PC-3 (cell line): ENCODE measurements at regions not wholly inside any gene's neighbourhood (a gene's known extent, or its start where the extent isn't known, plus 50 kb on each side); places are given as distances from the start of the nearest gene placed in this dataset.

Source experiments
- ATAC-seq: fragments of 200-7000 bp; cut with Tn5 transposase; 2 replicates; pipeline ENCODE4 v1.9.1; 2020; ENCODE audit warnings: mild to moderate bottlenecking, moderate library complexity
- BruUV-seq: library from RNA; stranded (reverse); fragments of 400-500 nt; replicated peaks from 2 replicates; lab custom pipeline; 2021; lab: Mats Ljungman, UMichigan
- CTCF ChIA-PET: fragments of 300-600 bp; sonication (Branson Sonifier 250); formaldehyde crosslinking; loops from one replicate; lab custom pipeline; 2022; ENCODE audit warnings: antibody characterized with exemption; lab: Charles Lee
- POLR2A ChIA-PET: fragments of 300-600 bp; sonication (Branson Sonifier 250); formaldehyde crosslinking; loops from one replicate; lab custom pipeline; 2022; ENCODE audit warnings: antibody characterized with exemption; ENCODE audit not compliant: unreplicated experiment; lab: Charles Lee
- DNase-seq: peaks from one replicate; pipeline ENCODE4 v3.0.0-alpha.2; 2015
- H2AFZ ChIP-seq: fragments of 300-600 bp; sonication (generic); 2 replicates; pipeline ENCODE4 v1.6.0; 2016; ENCODE audit warnings: antibody characterized with exemption, low read length
- H3F3A ChIP-seq: fragments of 300-600 bp; sonication (generic); one replicate; pipeline ENCODE4 v1.6.0; 2017; ENCODE audit warnings: antibody characterized with exemption, low read length, control low read depth, mild to moderate bottlenecking; ENCODE audit not compliant: unreplicated experiment
- H3K27ac ChIP-seq: fragments of 300-600 bp; sonication (generic); 2 replicates; pipeline ENCODE4 v1.5.1; 2016; ENCODE audit warnings: mild to moderate bottlenecking, low read length
- H3K27me3 ChIP-seq: fragments of 300-600 bp; sonication (generic); 2 replicates; pipeline ENCODE4 v1.6.1; 2016; ENCODE audit warnings: low read length, mixed read lengths
- H3K36me3 ChIP-seq: fragments of 300-600 bp; sonication (generic); 2 replicates; pipeline ENCODE4 v1.6.1; 2016; ENCODE audit warnings: low read depth, mixed run types, low read length, mixed read lengths
- H3K4me1 ChIP-seq: fragments of 300-600 bp; sonication (generic); 2 replicates; pipeline ENCODE4 v1.5.1; 2016; ENCODE audit warnings: low read length; ENCODE audit not compliant: insufficient read depth
- H3K4me2 ChIP-seq: fragments of 300-600 bp; sonication (generic); 2 replicates; pipeline ENCODE4 v1.6.0; 2016; ENCODE audit warnings: low read length
- H3K4me3 ChIP-seq: fragments of 300-600 bp; sonication (generic); 2 replicates; pipeline ENCODE4 v1.5.1; 2016; ENCODE audit warnings: mild to moderate bottlenecking, low read length, mixed read lengths
- H3K79me2 ChIP-seq: fragments of 300-600 bp; sonication (generic); 2 replicates; pipeline ENCODE4 v1.6.1; 2017; ENCODE audit warnings: low read length, mixed read lengths
- H3K9ac ChIP-seq: fragments of 300-600 bp; sonication (generic); 2 replicates; pipeline ENCODE4 v1.6.0; 2016; ENCODE audit warnings: mild to moderate bottlenecking, low read length
- H3K9me2 ChIP-seq: fragments of 300-600 bp; sonication (generic); replicated peaks from 2 replicates; pipeline ENCODE4 v1.6.1; 2016; ENCODE audit warnings: mixed run types, low read length, mixed read lengths
- H3K9me3 ChIP-seq: fragments of 300-600 bp; sonication (generic); 2 replicates; pipeline ENCODE4 v1.6.1; 2016; ENCODE audit warnings: low read length, mixed read lengths
- H4K20me1 ChIP-seq: fragments of 300-600 bp; sonication (generic); 2 replicates; pipeline ENCODE4 v1.6.1; 2016; ENCODE audit warnings: low read length, mixed read lengths
- CTCF ChIP-seq: fragments of 300-600 bp; sonication (generic); conservative IDR thresholded peaks from 2 replicates; pipeline ENCODE4 v1.5.1; 2017; ENCODE audit warnings: antibody characterized with exemption, low read depth, mild to moderate bottlenecking, low read length
- EZH2 ChIP-seq: fragments of 300-600 bp; sonication (generic); IDR thresholded peaks from one replicate; pipeline ENCODE4 v1.6.1; 2017; ENCODE audit warnings: antibody characterized with exemption, mild to moderate bottlenecking, low read length; ENCODE audit not compliant: unreplicated experiment
- EZH2phosphoT487 ChIP-seq: fragments of 300-600 bp; sonication (generic); IDR thresholded peaks from 2 replicates; pipeline ENCODE4 v1.6.1; 2018; ENCODE audit warnings: mild to moderate bottlenecking, antibody characterized with exemption, low read length, borderline replicate concordance
- intact Hi-C: fragments of 100-400 bp; cut with micrococcal nuclease; formaldehyde crosslinking; loops from 2 replicates; pipeline ENCODE4 v1.9.0; 2023

- Histone ChIP-seq H3K36me3 (no peaks in the 10 kb centered on the region), H2AFZ (no peak overlapping the region), H4K20me1 (no peaks in the 10 kb centered on the region), H3K27me3 (no peaks in the 10 kb centered on the region), H3K4me3 (no peak overlapping the region), H3K79me2 (no peaks in the 10 kb centered on the region), H3K9me3 (0 out of 2 replicates have a peak, but pooled peaks cover 4% of the 10 kb centered on the region), H3K4me2 (no peak overlapping the region), H3F3A (no peaks in the 10 kb centered on the region), H3K4me1 (no peaks in the 10 kb centered on the region), H3K9ac (no peak overlapping the region), H3K27ac (no peak overlapping the region), H3K9me2 (no peaks in the 10 kb centered on the region)
- no peak for ATAC-seq
- TF ChIP-seq CTCF (no peak), EZH2phosphoT487 (no peak), EZH2 (no peak)
- DNase-seq: no peak
- POLR2A ChIA-PET: no interaction called here
- intact Hi-C loops: no loop called here
- CTCF ChIA-PET: no interaction called here
- no TSS peak for BruUV-seq
Observed at GRCh38 chr1:79887059-79887458, 880.5 kb upstream of the ADGRL4 start.

- no TSS peak for BruUV-seq
- intact Hi-C loops: no loop called here
- H3K9ac ChIP-seq: no peak overlapping the region
- no peaks in the 10 kb centered on the region for H3K79me2 ChIP-seq
- no peak overlapping the region for H2AFZ ChIP-seq
- CTCF ChIA-PET: no interaction called here
- no peaks in the 10 kb centered on the region for H3F3A ChIP-seq
- TF ChIP-seq EZH2 (no peak), EZH2phosphoT487 (no peak), CTCF (no peak)
- no peak overlapping the region for H3K4me3 ChIP-seq
- H3K36me3 ChIP-seq: no peaks in the 10 kb centered on the region
- no peaks in the 10 kb centered on the region for H3K4me1 ChIP-seq
- H3K9me3 ChIP-seq: 0 out of 2 replicates have a peak, but pooled peaks cover 4% of the 10 kb centered on the region
- ATAC-seq (no peak), DNase-seq (no peak)
- H3K27ac ChIP-seq: no peak overlapping the region
- POLR2A ChIA-PET: no interaction called here
- H4K20me1 ChIP-seq: no peaks in the 10 kb centered on the region
- H3K27me3 ChIP-seq: no peaks in the 10 kb centered on the region
- no peak overlapping the region for H3K4me2 ChIP-seq
- no peaks in the 10 kb centered on the region for H3K9me2 ChIP-seq
Observed at GRCh38 chr1:79885101-79885500, 878.6 kb upstream of the ADGRL4 start.

GRCh38 chr1:79877086-79877485 lies 870.6 kb upstream of the ADGRL4 start:
- TF ChIP-seq EZH2phosphoT487 (no peak), EZH2 (no peak), CTCF (no peak)
- H3K4me3 ChIP-seq: no peak overlapping the region
- no peaks in the 10 kb centered on the region for H3K4me1 ChIP-seq
- H3K79me2 ChIP-seq: no peaks in the 10 kb centered on the region
- no peak for DNase-seq
- ATAC-seq: no peak
- no peak overlapping the region for H3K4me2 ChIP-seq
- no peaks in the 10 kb centered on the region for H3K27me3 ChIP-seq
- ChIA-PET CTCF (no interaction called here), POLR2A (no interaction called here)
- H3K27ac ChIP-seq: no peak overlapping the region
- no peaks in the 10 kb centered on the region for H3K36me3 ChIP-seq
- no peaks in the 10 kb centered on the region for H4K20me1 ChIP-seq
- BruUV-seq: no TSS peak
- H2AFZ ChIP-seq: no peak overlapping the region
- H3K9me3 ChIP-seq: 0 out of 2 replicates have a peak, but pooled peaks cover 3% of the 10 kb centered on the region
- intact Hi-C loops: no loop called here
- H3F3A ChIP-seq: no peaks in the 10 kb centered on the region
- no peaks in the 10 kb centered on the region for H3K9me2 ChIP-seq
- H3K9ac ChIP-seq: no peak overlapping the region
